Left ventricle myocardium superior (tissue), 1 donor: ENCODE measurements at regions not wholly inside any gene's neighbourhood (a gene's known extent, or its start where the extent isn't known, plus 50 kb on each side); places are given as distances from the start of the nearest gene placed in this dataset.

Source experiments
- ATAC-seq: fragments of 200-7000 bp; cut with Tn5 transposase; one replicate; pipeline ENCODE4 v1.9.1; 2020; ENCODE audit warnings: mild to moderate bottlenecking, moderate library complexity
- DNase-seq: peaks from one replicate; pipeline ENCODE4 v3.0.0-alpha.2; 2020
- intact Hi-C: fragments of 100-400 bp; cut with micrococcal nuclease; formaldehyde crosslinking; loops from one replicate; pipeline ENCODE4 v1.11.0; 2022
- donor health status: DM: no; HTN: yes; CAD: no; lungs with severe emphysema.

DNA sequence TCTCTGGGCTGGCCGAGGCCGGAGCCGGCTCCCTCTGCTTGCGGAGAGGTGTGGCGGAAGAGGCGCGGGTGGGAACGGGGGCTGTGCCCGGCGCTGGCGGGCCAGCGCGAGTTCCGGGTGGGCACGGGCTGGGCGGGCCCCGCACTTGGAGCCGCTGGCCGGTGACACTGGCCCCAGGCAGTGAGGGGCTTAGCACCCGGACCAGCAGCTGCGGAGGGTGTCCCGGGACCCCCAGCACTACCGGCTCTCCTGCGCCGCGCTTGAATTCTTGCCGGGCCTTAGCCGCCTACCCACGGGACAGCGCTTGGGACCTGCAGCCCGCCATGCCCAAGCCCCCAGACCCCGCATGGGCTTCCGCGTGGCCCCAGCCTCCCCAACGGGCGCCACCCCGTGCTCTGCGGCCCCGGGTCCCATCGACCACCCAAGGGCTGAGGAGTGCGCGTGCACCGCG, 736.3 kb upstream of the ARRDC4 start:
- intact Hi-C loops = no loop called here
- DNase-seq (no peak), ATAC-seq (no peak)

DNA sequence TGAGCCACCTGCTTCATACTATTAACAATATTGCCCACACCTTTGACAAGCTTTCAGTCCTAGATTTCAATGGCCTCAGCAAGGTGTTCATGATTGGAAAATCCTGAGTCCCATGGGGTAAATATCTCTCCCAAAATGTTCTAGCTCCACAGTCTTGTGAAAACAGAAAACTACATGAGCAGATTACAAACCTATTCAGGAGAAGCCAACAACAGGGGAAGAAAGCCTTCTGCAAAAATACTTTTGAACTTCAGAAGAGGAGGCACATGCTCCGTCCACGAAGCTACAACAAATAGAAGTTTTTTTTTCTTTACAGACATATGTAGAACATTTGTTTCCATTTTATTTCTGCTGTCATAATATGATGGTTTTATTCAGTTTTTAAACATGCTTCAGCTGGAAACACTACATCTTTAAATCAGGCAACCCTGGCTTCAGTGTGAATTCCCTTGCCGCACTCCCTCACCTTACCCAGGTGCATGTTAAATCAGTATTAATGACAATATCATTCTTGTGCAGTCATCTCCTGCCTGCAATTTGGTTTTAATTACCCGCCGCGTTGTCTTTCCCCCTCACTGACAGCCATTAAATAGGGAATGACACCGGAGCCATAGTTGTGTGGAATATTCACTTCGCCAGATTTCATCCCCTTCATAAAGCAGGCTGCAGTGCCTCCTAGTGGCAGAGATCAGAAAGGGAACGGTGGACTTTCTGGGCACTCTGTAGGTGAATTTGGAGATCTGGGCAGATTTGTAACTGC, 725.5 kb upstream of the ARRDC4 start:
- intact Hi-C loops = no loop called here
- no peak for ATAC-seq
- no peak for DNase-seq

DNA sequence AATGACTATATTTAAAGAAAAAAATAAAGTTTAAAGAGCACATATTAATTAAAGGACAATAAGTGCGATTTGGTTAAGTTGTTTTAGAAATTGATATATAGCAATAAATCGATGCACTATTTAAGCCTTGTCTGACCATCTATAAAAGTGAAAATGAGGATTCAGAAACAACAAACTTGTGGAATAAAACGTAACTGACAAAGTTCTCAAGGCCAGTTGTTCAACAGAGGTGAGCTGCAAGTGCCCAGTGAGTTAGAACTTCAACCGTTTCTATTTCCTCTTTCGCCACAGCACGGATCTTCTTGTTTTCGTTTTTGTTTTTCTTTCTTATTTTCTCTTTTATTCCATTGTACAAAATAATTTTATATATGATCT, 724.9 kb upstream of the ARRDC4 start:
- intact Hi-C loops = no loop called here
- DNase-seq = no peak
- ATAC-seq = no peak

DNA sequence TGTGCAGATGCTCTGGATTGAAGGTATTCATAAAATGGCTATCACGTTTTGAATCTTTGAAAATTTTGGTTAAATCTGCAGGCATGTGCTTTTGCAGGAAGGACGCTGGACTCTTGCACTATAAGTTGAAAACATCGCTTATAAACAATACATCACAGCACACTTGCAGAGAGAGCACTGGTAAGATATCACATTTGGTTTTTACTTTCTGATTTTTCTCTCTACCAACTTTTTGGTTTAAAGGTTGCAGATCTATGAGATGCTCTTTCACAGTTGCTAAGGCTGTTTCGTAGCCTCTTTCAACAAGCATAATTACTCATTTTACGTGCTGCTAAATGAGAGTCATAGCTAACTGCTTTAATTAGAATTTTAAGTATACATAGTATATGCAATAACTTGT, 724.4 kb upstream of the ARRDC4 start:
- intact Hi-C loops = no loop called here
- no peak for DNase-seq

DNA sequence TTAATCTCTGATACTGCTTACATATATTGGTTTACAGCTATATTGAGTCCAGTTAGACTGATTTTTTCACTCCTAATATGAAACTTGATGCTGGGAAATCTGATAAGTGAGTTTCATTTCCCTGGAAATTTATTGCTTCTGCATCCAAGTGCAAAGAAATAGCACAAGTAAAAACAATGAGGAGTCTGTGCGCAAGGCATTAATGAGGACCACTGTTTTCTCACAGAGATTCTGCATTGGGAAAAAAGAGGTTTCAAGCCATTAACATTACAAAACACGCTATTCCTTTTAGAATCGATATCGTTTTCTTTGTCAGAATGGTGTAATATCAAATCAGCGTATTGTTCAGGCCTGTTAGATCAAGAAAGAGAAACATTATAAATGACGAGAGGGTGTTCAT, 723.3 kb upstream of the ARRDC4 start:
- ATAC-seq (no peak), DNase-seq (no peak)
- intact Hi-C loops = no loop called here

More for the DNA sequence above, 724.4 kb upstream of the ARRDC4 start:
- ATAC-seq = no peak

DNA sequence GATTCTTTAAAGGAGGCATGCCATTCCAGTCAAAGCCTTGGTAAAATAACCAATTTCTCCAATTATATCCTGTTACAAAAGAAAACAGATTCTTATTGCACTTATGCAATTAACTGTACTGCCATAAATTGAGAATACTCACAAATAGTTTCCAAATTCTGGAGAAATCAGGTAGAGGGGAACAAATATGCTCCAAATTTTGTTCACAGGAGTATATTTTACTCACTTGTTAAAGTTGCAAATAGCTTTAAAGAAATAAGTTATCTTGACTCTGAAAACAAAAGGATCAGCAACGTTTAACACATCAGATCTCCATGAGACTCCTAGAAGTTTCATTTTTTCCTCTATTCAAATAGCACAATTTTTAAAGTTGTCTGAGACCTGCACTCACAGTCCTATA, 712.1 kb upstream of the ARRDC4 start:
- intact Hi-C loops = loop anchor here (10.0 kb wide), 1 partner anchor 1454 kb away; no protein-coding TSS in a partner anchor
- DNase-seq (no peak), ATAC-seq (no peak)

DNA sequence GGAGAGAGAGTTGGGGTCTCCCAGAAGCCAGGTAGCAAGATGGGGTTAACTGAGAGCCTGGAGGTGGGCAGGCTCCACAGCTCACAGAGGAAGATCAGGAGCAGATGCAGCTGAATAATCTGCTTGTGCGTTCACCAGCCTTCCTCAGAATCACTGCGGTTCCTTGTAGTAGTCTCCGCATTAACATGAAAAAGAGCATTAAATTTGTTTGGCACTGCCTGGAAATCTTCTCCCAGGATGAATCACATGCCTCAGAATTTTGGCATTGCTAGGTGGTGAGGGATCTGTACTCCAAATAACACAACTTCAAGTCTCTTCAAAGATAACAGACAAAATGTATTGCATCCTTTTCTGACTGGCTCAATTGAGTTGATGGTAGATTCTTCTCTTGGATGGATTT, 700.6 kb upstream of the ARRDC4 start:
- no peak for ATAC-seq
- DNase-seq = no peak
- intact Hi-C loops = no loop called here

DNA sequence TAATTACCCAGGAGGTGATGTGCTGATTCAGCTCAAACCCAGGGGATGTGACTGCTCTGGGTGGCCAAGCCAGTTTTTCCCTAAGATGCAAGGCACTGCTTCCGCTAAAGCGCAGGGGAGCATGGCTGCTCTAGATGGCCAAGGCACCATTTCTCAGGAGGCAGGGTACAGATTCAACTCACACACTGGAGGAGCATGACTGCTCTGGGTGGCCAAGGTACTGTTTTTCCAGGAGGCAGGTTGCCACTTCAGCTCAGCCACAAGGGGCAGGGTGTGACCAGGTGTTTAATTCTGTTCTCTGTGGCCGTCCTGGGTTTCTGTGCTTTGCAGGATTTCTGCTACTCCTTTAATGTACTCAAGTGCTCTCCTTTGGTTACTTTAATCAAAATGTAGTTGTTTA, 659.3 kb upstream of the ARRDC4 start:
- ATAC-seq (no peak), DNase-seq (no peak)

DNA sequence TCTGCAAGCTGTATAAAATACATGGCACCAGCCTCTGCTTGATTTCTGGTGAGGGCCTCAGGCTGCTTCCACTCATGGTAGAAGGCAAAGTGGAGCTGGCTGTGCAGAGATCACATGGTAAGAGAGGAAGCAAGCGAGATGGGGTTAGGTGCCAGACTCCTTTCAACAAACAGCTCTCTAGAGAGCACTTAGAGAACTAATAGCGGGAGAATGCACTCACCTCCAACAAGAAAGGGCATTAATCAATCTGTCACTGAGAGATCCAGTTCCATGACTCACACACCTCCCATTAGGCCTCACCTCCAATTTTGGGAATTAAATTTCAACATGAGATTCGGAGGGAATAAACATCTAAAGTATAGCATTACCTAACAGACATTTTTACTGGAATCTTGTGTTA, 644.1 kb upstream of the ARRDC4 start:
- no peak for DNase-seq
- no peak for ATAC-seq
- intact Hi-C loops = no loop called here

More for the DNA sequence above, 659.3 kb upstream of the ARRDC4 start:
- intact Hi-C loops = no loop called here

DNA sequence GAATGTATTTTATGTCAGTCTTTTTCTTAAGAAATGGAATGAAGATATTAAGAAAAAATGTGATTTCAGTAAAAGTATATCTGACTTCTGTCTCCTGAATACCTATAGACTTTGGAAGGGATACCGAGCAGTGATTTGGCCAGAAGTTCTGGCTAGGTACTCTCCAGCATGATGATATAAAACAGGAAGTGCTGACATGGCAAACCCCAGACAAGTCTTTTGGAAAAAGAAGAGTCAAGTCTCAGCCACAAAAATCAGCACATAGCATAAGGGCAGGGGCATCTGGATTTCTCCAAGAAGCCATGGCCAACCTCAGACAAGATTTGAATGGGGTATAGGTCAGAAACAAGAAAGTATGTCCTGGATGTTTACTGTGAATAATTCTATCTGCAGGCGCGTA, 643.3 kb upstream of the ARRDC4 start:
- ATAC-seq (no peak), DNase-seq (no peak)
- intact Hi-C loops = no loop called here

DNA sequence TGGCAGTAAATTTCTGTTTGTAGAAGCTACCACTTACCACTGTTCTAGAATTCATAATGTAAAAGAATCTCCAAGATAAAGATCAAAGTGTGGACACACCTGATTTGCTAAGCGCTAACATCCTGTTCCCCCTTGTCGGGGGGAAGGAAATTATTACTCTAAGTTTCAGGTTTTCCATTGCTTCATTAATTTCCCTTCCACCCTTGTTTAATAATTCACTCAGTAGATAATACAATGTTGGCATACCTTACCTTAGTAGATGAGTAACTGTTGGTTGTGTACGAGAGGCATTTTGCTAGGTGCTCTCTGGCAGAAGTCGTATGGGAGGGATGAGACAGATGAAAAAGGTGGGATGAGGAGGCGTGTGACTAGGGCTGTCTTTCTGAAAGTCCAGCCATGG, 641.2 kb upstream of the ARRDC4 start:
- DNase-seq (no peak), ATAC-seq (no peak)
- intact Hi-C loops = no loop called here

DNA sequence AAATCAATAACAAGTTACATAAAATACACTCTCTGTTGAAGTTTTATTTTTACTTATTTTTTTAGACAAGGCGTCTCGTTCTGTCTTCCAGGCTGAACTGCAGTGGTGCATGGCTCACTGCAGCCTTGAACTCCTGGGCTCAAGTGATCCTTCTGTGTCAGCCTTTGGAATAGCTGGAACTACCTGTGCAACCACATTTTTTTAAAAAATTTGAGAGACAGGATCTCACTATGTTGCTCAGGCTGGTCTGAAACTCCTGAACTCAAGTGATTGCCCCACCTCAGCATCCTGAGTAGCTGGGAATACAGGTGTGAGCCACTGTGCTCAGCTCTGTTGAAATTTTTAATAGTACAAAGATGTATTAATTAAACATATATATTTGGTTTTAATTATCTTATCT, 614.3 kb upstream of the ARRDC4 start:
- DNase-seq (no peak), ATAC-seq (no peak)
- intact Hi-C loops = no loop called here

DNA sequence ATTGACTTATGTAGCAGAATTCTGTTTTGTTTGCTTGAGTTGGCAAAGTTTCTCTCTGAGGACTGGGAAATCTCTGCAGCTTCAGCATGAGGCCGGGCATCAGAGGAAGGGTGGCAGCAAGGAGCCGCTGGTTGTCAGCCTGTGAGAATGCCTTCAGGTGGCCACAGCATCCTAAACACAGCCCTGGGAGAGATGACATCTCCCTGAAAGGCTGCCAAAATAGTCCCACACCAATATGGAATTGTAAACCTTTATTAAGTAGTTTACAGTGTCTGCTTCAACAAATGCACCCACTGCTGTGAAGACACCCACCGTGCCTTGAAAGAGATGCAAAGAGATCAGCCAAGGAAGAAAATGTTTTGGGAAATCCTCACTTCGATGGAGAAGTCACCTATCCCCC, 609.7 kb upstream of the ARRDC4 start:
- intact Hi-C loops = no loop called here
- no peak for DNase-seq
- no peak for ATAC-seq

DNA sequence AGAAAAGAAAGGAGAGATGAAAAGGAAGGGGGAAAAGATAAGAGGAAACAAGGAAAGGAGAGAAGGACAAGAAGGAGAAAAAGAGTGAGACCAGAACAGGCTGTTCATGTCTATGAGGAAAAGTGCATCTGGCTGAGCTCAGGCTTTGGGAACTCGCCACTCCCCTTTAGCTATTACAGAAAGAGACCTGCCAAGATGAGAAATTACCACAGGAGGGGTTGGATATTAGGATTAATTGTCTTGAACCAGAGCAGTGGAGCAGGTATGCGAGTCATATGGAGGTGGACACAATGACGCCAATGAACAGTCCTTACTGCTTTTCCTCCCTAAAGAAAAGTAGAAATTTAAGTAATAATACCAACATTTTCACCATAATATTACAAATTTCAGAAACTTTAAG, 577.0 kb upstream of the ARRDC4 start:
- intact Hi-C loops = no loop called here
- ATAC-seq (no peak), DNase-seq (no peak)

DNA sequence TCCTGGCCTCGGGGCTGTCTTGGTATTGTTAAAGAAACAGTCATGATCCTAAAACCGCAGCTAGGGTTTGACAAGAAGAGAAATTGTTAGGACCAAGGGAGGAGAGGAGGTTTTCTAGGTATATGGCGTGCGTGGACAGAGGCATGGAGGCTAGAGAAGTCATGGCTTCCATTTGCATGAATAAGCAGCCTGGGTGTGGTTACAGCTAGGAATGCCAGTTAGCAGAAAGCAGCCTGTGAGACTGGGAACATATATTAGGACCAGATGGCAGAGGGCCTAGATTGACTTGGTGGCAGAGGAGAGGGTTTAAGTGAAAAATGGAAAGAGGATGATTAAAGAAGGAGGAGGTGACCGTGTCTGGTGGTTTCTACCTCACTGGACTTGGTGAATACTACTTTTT, 573.6 kb upstream of the ARRDC4 start:
- ATAC-seq (no peak), DNase-seq (no peak)
- intact Hi-C loops = no loop called here

DNA sequence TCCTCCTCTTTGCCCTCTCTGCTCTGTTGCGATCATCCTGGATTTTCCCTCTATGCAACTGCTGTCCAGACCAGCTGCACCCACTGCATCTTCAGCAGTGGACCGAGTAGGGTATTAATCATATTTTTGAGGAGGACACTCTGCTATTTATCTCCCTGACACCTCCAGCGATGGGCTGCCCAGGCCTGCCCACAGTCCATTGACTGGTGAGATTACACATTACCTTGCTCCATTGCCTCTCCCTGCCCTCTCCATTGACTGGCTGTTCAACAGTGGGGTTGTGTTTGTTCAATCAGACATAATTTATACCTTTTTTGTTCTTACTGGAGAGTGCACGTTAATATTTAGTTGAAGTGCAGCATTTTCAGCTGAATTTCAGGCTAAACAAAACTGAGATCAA, 559.3 kb upstream of the ARRDC4 start:
- no peak for ATAC-seq
- intact Hi-C loops = no loop called here
- DNase-seq = no peak

DNA sequence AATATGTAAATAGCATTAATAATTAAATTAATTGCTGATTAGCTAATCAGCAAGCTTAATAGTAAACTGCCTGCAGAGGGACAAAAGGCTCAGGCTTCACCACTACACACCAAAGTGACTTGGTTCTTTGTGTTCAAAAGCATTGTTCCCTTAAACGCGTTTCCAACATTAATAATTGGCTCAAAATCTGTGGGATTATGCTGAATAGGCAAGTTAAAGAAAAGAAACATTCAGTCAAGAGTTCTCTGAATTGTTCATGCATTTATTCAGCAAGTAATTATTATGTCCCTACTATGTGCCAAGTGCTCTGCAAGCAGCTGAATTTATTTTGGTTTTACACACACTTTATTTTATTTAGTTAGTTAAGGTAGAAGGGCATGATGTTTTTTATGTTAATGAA, 558.5 kb upstream of the ARRDC4 start:
- ATAC-seq = no peak
- no peak for DNase-seq
- intact Hi-C loops = no loop called here

DNA sequence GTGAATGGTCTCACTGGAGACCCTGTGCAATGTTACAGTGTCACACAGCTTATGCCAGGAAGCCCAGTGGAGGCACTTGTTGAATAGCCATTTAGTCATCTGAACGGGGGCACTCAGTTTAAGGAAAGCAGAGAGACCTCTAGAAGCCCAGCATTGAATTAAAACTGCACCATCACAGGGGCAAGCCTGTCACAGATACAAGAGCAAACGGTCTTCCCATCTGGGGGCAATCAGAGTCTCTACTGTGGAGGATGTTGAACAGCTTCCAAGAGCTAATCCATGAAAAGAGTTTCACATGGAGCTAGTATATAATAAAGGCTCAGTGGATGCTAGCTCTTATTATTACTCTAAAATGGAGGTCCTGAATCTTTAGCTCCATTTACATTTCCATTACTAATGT, 553.7 kb upstream of the ARRDC4 start:
- ATAC-seq (no peak), DNase-seq (no peak)

DNA sequence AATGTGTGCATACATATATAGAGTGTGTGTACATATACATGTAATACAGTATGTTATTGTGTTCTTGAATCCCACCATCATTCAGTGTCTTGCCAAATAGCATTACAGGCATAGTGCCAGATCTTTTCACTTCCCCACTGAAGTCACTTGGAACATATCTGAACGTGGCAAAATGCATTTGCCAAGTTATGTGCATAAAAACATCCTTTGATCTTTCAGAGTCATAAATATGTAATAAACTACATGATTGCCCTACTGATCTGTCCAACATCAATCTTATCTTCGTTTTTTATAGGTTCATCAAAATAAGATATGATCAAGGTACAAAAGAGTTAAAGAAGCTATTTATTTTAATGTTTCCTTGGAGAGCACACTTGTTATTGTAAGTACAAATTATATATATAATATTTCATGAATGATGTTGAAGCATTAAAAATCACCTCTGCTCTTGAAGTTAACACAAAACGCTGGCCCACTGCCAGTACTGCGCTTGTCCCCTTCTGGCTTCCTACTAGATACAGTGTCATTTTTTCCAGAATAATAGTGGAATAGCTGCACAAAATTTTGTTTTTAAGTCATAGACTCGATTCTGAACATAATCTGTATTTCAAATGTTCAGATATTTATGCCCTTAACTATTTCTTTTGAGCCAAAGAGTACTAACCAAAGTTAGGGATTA, 549.5 kb upstream of the ARRDC4 start:
- ATAC-seq = no peak
- DNase-seq = no peak
- intact Hi-C loops = no loop called here

More for the DNA sequence above, 553.7 kb upstream of the ARRDC4 start:
- intact Hi-C loops = no loop called here

DNA sequence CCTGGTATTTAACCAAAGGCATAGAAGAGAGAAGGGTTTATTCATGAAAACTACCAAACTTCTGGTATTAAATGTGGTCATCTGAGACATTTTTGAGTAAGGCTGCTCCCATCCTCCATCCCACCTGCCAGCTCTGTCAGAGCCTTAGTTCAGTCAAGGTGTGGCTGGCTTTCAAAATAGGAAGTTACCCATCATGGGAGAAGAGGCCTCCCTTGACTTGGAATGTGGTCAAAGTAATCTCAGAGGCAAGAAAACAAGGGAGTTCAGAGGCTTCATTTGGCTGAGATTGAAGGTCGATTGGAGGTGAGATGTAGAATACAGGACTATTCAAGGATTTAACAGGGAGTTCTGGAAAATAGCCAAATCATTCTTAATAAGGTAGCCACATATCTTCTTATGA, 540.4 kb upstream of the ARRDC4 start:
- ATAC-seq (no peak), DNase-seq (no peak)
- intact Hi-C loops = no loop called here

DNA sequence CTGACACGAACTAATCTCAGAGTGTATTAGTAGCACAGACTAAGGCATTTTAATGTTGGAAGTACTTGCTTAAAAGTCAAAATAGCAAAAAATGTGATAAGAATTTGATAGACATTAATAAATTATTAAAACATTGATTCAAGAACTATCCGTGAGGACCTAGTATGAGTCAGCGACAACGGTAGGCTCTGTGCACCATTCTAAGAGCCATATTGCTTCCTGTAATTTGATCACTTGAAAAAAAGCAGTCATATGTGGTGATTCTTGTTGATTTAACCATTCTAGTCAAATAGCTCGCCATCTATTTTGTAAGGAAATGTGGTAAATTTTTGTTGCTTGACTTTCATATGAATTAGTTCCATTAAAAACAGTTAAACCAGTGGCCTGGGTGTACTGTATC, 534.9 kb upstream of the ARRDC4 start:
- ATAC-seq = no peak

More for the DNA sequence above, 534.9 kb upstream of the ARRDC4 start:
- DNase-seq = no peak
- intact Hi-C loops = no loop called here
